ENCODE measurements at regions not wholly inside any gene's neighbourhood (a gene's known extent, or its start where the extent isn't known, plus 50 kb on each side); places are given as distances from the start of the nearest gene placed in this dataset.

GRCh38 chr4:176444741-176445140, 125.0 kb downstream of the SPCS3 start:
- intact Hi-C loops (cut with DNase I): no loop called here
- Histone ChIP-seq H3K36me3 (no peaks in the 10 kb centered on the region), H3K9me3 (no peaks in the 10 kb centered on the region), H3K27me3 (no peaks in the 10 kb centered on the region), H3K27ac (no peak overlapping the region), H3K4me1 (peaks cover 0 to 7% of the 10 kb centered on the region in 2 donors), H3K4me3 (replicated peaks in 1 of 3) (no peak overlapping the region)
- TF ChIP-seq POLR2A (IDR thresholded peaks at IDR 0.05): no peak
- 75 to 79% methylated on average over 3 of the region's 3 CpGs for WGBS, 2 donors
- DNase-seq: no peak

- H3K27ac ChIP-seq: peak overlapping the region; percentile 5 to 26 (median 8)
- H3K4me3 ChIP-seq (replicated peaks in 1 of 3): no peak overlapping the region
- DNase-seq: peak; percentile 82 to 85
- H3K36me3 ChIP-seq: no peaks in the 10 kb centered on the region
- H3K4me1 ChIP-seq: peaks cover 0 to 14% of the 10 kb centered on the region in 2 donors
- intact Hi-C loops (cut with DNase I): no loop called here
- no peak for TF ChIP-seq POLR2A (IDR thresholded peaks at IDR 0.05)
- TF ChIP-seq, protein P1, sequence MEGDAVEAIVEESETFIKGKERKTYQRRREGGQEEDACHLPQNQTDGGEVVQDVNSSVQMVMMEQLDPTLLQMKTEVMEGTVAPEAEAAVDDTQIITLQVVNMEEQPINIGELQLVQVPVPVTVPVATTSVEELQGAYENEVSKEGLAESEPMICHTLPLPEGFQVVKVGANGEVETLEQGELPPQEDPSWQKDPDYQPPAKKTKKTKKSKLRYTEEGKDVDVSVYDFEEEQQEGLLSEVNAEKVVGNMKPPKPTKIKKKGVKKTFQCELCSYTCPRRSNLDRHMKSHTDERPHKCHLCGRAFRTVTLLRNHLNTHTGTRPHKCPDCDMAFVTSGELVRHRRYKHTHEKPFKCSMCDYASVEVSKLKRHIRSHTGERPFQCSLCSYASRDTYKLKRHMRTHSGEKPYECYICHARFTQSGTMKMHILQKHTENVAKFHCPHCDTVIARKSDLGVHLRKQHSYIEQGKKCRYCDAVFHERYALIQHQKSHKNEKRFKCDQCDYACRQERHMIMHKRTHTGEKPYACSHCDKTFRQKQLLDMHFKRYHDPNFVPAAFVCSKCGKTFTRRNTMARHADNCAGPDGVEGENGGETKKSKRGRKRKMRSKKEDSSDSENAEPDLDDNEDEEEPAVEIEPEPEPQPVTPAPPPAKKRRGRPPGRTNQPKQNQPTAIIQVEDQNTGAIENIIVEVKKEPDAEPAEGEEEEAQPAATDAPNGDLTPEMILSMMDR (IDR thresholded peaks at IDR 0.05): no peak
- 49 to 70% methylated on average over 3 of the region's 3 CpGs for WGBS, 2 donors
- no peaks in the 10 kb centered on the region for H3K27me3 ChIP-seq
- no peaks in the 10 kb centered on the region for H3K9me3 ChIP-seq
Measured at GRCh38 chr4:176448761-176449160, 129.0 kb downstream of the SPCS3 start.

DNA sequence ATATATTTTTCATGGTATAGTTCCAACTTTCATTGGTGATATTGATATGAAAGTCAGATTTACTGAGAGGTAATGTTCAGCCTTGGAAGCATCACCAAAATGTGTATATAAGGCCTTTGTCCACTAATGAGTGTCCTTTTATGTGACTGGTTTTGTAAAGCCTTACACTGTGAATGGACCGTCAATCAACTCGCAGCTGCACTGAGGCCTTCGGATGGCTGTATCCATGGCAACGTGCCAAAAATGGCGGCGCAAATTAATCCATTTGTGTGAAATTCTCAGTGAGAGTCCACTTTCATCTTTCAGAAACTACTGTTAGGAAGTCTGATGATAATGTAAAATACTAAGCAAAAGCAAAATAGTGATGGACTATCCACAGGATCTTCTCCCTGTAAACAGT, 131.7 kb downstream of the SPCS3 start:
- Histone ChIP-seq H3K4me3 (replicated peaks in 1 of 3) (no peak overlapping the region), H3K27ac (no peak overlapping the region), H3K4me1 (peaks cover 0 to 18% of the 10 kb centered on the region in 2 donors), H3K27me3 (no peaks in the 10 kb centered on the region), H3K9me3 (no peaks in the 10 kb centered on the region), H3K36me3 (no peaks in the 10 kb centered on the region)
- TF ChIP-seq POLR2A (IDR thresholded peaks at IDR 0.05): no peak
- TF ChIP-seq, protein P1 (IDR thresholded peaks at IDR 0.05): no peak
- WGBS, 2 donors: 86 to 91% methylated on average over 6 of the region's 6 CpGs
- no peak for DNase-seq
- intact Hi-C loops (cut with DNase I): no loop called here

DNA sequence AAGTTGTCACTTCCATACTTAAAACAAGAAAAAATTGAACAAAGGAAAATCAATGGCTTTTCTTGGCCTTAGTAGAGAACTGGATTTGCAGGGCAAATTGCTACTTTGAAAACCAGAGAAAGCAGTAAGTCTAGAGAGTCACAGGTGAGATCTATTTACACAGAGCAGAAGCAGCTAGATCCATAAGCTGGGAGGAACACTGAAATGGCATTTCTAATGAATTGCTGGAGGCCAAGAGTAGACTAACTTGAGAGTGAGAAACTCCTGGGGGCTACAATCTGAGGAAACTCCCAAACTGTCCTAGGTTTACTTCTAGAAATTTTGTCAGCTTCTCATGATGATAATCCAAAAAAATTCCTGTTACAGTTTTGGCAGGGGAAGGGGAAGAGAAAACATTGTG, 133.3 kb downstream of the SPCS3 start:
- intact Hi-C loops (cut with DNase I): no loop called here
- H3K4me1 ChIP-seq: peaks cover 0 to 18% of the 10 kb centered on the region in 2 donors
- no peak for DNase-seq
- no peaks in the 10 kb centered on the region for H3K9me3 ChIP-seq
- H3K27me3 ChIP-seq: no peaks in the 10 kb centered on the region
- TF ChIP-seq, protein P1 (IDR thresholded peaks at IDR 0.05): no peak
- no peak for TF ChIP-seq POLR2A (IDR thresholded peaks at IDR 0.05)
- no peak overlapping the region for H3K4me3 ChIP-seq (replicated peaks in 1 of 3)
- H3K36me3 ChIP-seq: no peaks in the 10 kb centered on the region
- no peak overlapping the region for H3K27ac ChIP-seq

- H3K4me1 ChIP-seq: peaks cover 0 to 18% of the 10 kb centered on the region in 2 donors
- intact Hi-C loops (cut with DNase I): no loop called here
- TF ChIP-seq, protein P1 (IDR thresholded peaks at IDR 0.05): no peak
- TF ChIP-seq POLR2A (IDR thresholded peaks at IDR 0.05): no peak
- H3K9me3 ChIP-seq: no peaks in the 10 kb centered on the region
- no peak for DNase-seq
- no peak overlapping the region for H3K4me3 ChIP-seq (replicated peaks in 1 of 3)
- WGBS, 2 donors: 79 to 94% methylated on average over 2 of the region's 2 CpGs
- no peaks in the 10 kb centered on the region for H3K27me3 ChIP-seq
- H3K27ac ChIP-seq: no peak overlapping the region
- no peaks in the 10 kb centered on the region for H3K36me3 ChIP-seq
Measured at GRCh38 chr4:176453658-176454057, 133.9 kb downstream of the SPCS3 start.

GRCh38 chr4:176464748-176465147, 145.0 kb downstream of the SPCS3 start:
- H3K36me3 ChIP-seq: no peaks in the 10 kb centered on the region
- no peak for DNase-seq
- H3K4me1 ChIP-seq: no peaks in the 10 kb centered on the region
- TF ChIP-seq, protein P1 (IDR thresholded peaks at IDR 0.05): no peak
- TF ChIP-seq POLR2A (IDR thresholded peaks at IDR 0.05): no peak
- H3K27me3 ChIP-seq: no peaks in the 10 kb centered on the region
- H3K4me3 ChIP-seq (replicated peaks in 1 of 3): no peak overlapping the region
- WGBS, 2 donors: 81 to 90% methylated on average over 2 of the region's 2 CpGs
- no peak overlapping the region for H3K27ac ChIP-seq
- intact Hi-C loops (cut with DNase I): no loop called here
- no peaks in the 10 kb centered on the region for H3K9me3 ChIP-seq

Measured in thyroid gland (tissue), 4 donors.